SK-N-MC (cell line): ENCODE measurements at regions not wholly inside any gene's neighbourhood (a gene's known extent, or its start where the extent isn't known, plus 50 kb on each side); places are given as distances from the start of the nearest gene placed in this dataset.

ENCODE experiments used
- EZH2 ChIP-seq: fragments of 200-600 bp; sonication (generic); IDR thresholded peaks from one replicate; pipeline ENCODE4 v1.6.1; 2017; ENCODE audit warnings: antibody characterized with exemption
- FOXP2 ChIP-seq: optimal IDR thresholded peaks from 2 replicates; pipeline ENCODE3; 2011; ENCODE audit warnings: mild to moderate bottlenecking, moderate library complexity; ENCODE audit not compliant: insufficient read depth; ENCODE audit errors: extremely low read length, control extremely low read depth

- no peak for TF ChIP-seq EZH2
- no peak for TF ChIP-seq FOXP2
Observed at GRCh38 chr10:88064608-88065382, 201.4 kb downstream of the PTEN start.
